HUES48 (cell line): ENCODE measurements at regions not wholly inside any gene's neighbourhood (a gene's known extent, or its start where the extent isn't known, plus 50 kb on each side); places are given as distances from the start of the nearest gene placed in this dataset.
"Not testable (repeated sequence)": the region's sequence is repeated elsewhere in the genome, so short reads cannot be mapped to it uniquely, and the experiment has no call there.

Experiments used
- H3K27ac ChIP-seq: one replicate; pipeline ENCODE4 v1.7.0; 2013; ENCODE audit warnings: low read depth, low read length, inconsistent platforms
- H3K27me3 ChIP-seq: 2 replicates; pipeline ENCODE4 v1.6.1; 2013; ENCODE audit warnings: mild to moderate bottlenecking, low read length; ENCODE audit not compliant: control insufficient read depth, insufficient read depth
- H3K36me3 ChIP-seq: 2 replicates; pipeline ENCODE4 v1.6.1; 2013; ENCODE audit warnings: low read length; ENCODE audit not compliant: control insufficient read depth, insufficient read depth
- H3K4me1 ChIP-seq: 2 replicates; pipeline ENCODE4 v1.6.1; 2013; ENCODE audit warnings: mild to moderate bottlenecking, low read length; ENCODE audit not compliant: control insufficient read depth, insufficient read depth
- H3K4me3 ChIP-seq: 2 replicates; pipeline ENCODE4 v1.5.1; 2013; ENCODE audit warnings: mild to moderate bottlenecking, low read depth, low read length
- H3K9ac ChIP-seq: 2 replicates; pipeline ENCODE4 v1.6.1; 2013; ENCODE audit warnings: mild to moderate bottlenecking, low read depth, low read length, moderate library complexity
- H3K9me3 ChIP-seq: 2 replicates; pipeline ENCODE4 v1.6.1; 2013; ENCODE audit warnings: low read length; ENCODE audit not compliant: control insufficient read depth, insufficient read depth

GRCh38 chr11:87572881-87573280 lies 535.1 kb downstream of the TMEM135 start:
- Histone ChIP-seq H3K9me3 (0 out of 2 replicates have a peak, but pooled peaks cover 3% of the 10 kb centered on the region), H3K27ac (no peak overlapping the region), H3K36me3 (no peaks in the 10 kb centered on the region), H3K4me1 (peaks cover 25% of the 10 kb centered on the region), H3K4me3 (no peak overlapping the region), H3K9ac (no peak overlapping the region), H3K27me3 (no peaks in the 10 kb centered on the region)

- Histone ChIP-seq H3K4me3 (no peak overlapping the region), H3K9me3 (no peaks in the 10 kb centered on the region), H3K27me3 (no peaks in the 10 kb centered on the region), H3K27ac (no peak overlapping the region), H3K9ac (no peak overlapping the region), H3K36me3 (no peaks in the 10 kb centered on the region), H3K4me1 (no peaks in the 10 kb centered on the region)
Measured at GRCh38 chr11:87560352-87560751, 522.6 kb downstream of the TMEM135 start.

GRCh38 chr11:87559852-87560251 lies 522.1 kb downstream of the TMEM135 start:
- not testable (repeated sequence) for H3K4me3 ChIP-seq, H3K9me3 ChIP-seq, H3K4me1 ChIP-seq, H3K36me3 ChIP-seq, H3K9ac ChIP-seq, H3K27ac ChIP-seq, H3K27me3 ChIP-seq

GRCh38 chr11:87555101-87555500 lies 517.4 kb downstream of the TMEM135 start:
- Histone ChIP-seq H3K9me3 (0 out of 2 replicates have a peak, but pooled peaks cover 2% of the 10 kb centered on the region), H3K9ac (no peak overlapping the region), H3K27ac (no peak overlapping the region), H3K36me3 (no peaks in the 10 kb centered on the region), H3K4me3 (no peak overlapping the region), H3K4me1 (no peaks in the 10 kb centered on the region), H3K27me3 (no peaks in the 10 kb centered on the region)

- H3K27ac ChIP-seq: no peak overlapping the region
- no peak overlapping the region for H3K4me3 ChIP-seq
- no peaks in the 10 kb centered on the region for H3K36me3 ChIP-seq
- H3K4me1 ChIP-seq: no peaks in the 10 kb centered on the region
- no peak overlapping the region for H3K9ac ChIP-seq
- no peaks in the 10 kb centered on the region for H3K27me3 ChIP-seq
- H3K9me3 ChIP-seq: peaks cover 7% of the 10 kb centered on the region
Measured at GRCh38 chr11:87548797-87549196, 511.1 kb downstream of the TMEM135 start.

- no peak overlapping the region for H3K9ac ChIP-seq
- no peak overlapping the region for H3K27ac ChIP-seq
- H3K9me3 ChIP-seq: peaks cover 30% of the 10 kb centered on the region
- no peaks in the 10 kb centered on the region for H3K4me1 ChIP-seq
- no peaks in the 10 kb centered on the region for H3K36me3 ChIP-seq
- no peak overlapping the region for H3K4me3 ChIP-seq
- H3K27me3 ChIP-seq: no peaks in the 10 kb centered on the region
Measured at GRCh38 chr11:87545858-87546257, 508.1 kb downstream of the TMEM135 start.

- Histone ChIP-seq H3K27me3 (no peaks in the 10 kb centered on the region), H3K27ac (no peak overlapping the region), H3K9ac (no peak overlapping the region), H3K4me1 (no peaks in the 10 kb centered on the region), H3K36me3 (no peaks in the 10 kb centered on the region), H3K9me3 (peaks cover 25% of the 10 kb centered on the region), H3K4me3 (no peak overlapping the region)
Measured at GRCh38 chr11:87539596-87539995, 501.9 kb downstream of the TMEM135 start.

GRCh38 chr11:87536565-87536964 lies 498.8 kb downstream of the TMEM135 start:
- H3K9me3 ChIP-seq: peaks cover 1% of the 10 kb centered on the region
- no peaks in the 10 kb centered on the region for H3K27me3 ChIP-seq
- H3K36me3 ChIP-seq: no peaks in the 10 kb centered on the region
- no peak overlapping the region for H3K9ac ChIP-seq
- no peak overlapping the region for H3K4me3 ChIP-seq
- no peak overlapping the region for H3K27ac ChIP-seq
- no peaks in the 10 kb centered on the region for H3K4me1 ChIP-seq

- no peaks in the 10 kb centered on the region for H3K9me3 ChIP-seq
- H3K27ac ChIP-seq: no peak overlapping the region
- H3K4me3 ChIP-seq: no peak overlapping the region
- no peaks in the 10 kb centered on the region for H3K4me1 ChIP-seq
- no peaks in the 10 kb centered on the region for H3K36me3 ChIP-seq
- no peaks in the 10 kb centered on the region for H3K27me3 ChIP-seq
- no peak overlapping the region for H3K9ac ChIP-seq
Measured at GRCh38 chr11:87536016-87536415, 498.3 kb downstream of the TMEM135 start.

- H3K27me3 ChIP-seq: no peaks in the 10 kb centered on the region
- H3K4me1 ChIP-seq: no peaks in the 10 kb centered on the region
- no peak overlapping the region for H3K27ac ChIP-seq
- no peak overlapping the region for H3K9ac ChIP-seq
- no peaks in the 10 kb centered on the region for H3K36me3 ChIP-seq
- H3K4me3 ChIP-seq: no peak overlapping the region
- H3K9me3 ChIP-seq: no peaks in the 10 kb centered on the region
Measured at GRCh38 chr11:87535513-87535912, 497.8 kb downstream of the TMEM135 start.

- H3K36me3 ChIP-seq, H3K4me1 ChIP-seq, H3K27ac ChIP-seq, H3K9me3 ChIP-seq, H3K9ac ChIP-seq, H3K4me3 ChIP-seq, H3K27me3 ChIP-seq: not testable (repeated sequence)
Measured at GRCh38 chr11:87531835-87532234, 494.1 kb downstream of the TMEM135 start.

GRCh38 chr11:87529486-87529885 lies 491.8 kb downstream of the TMEM135 start:
- Histone ChIP-seq H3K4me3 (no peak overlapping the region), H3K27ac (no peak overlapping the region), H3K9me3 (peaks cover 12% of the 10 kb centered on the region; the same call in 1 of the 2 replicates), H3K4me1 (no peaks in the 10 kb centered on the region), H3K9ac (no peak overlapping the region), H3K27me3 (no peaks in the 10 kb centered on the region), H3K36me3 (no peaks in the 10 kb centered on the region)
